Thyroid gland (tissue), 4 donors: ENCODE measurements at regions not wholly inside any gene's neighbourhood (a gene's known extent, or its start where the extent isn't known, plus 50 kb on each side); places are given as distances from the start of the nearest gene placed in this dataset.

Experiments used
- DNase-seq, 2 donors: peaks; one replicate each; pipeline ENCODE4 v3.0.0-alpha.2; 2019
- H3K27ac ChIP-seq, 3 donors: fragments of 200-600 bp; sonication (generic); 1 replicate in 2 of 3; 2 replicates in 1 of 3; pipeline ENCODE4 v1.5.1; 2016 to 2019; ENCODE audit warnings: mild to moderate bottlenecking in 1 of 3, moderate library complexity in 1 of 3
- H3K27me3 ChIP-seq: fragments of 200-600 bp; sonication (generic); one replicate; pipeline ENCODE4 v1.5.1; 2019
- H3K36me3 ChIP-seq, 2 donors: fragments of 200-600 bp; sonication (generic); one replicate each; pipeline ENCODE4 v1.5.1; 2016 to 2019
- H3K4me1 ChIP-seq, 2 donors: fragments of 200-600 bp; sonication (generic); one replicate each; pipeline ENCODE4 v1.5.1; 2017 to 2019
- H3K4me3 ChIP-seq, 3 donors: fragments of 200-600 bp; sonication (generic); replicated peaks in 1 of 3; 1 replicate in 2 of 3; 2 replicates in 1 of 3; pipeline ENCODE4 v1.5.1; 2016; ENCODE audit warnings: mild to moderate bottlenecking in 1 of 3
- H3K9me3 ChIP-seq: fragments of 200-600 bp; sonication (generic); one replicate; pipeline ENCODE4 v1.5.1; 2017
- POLR2A ChIP-seq, 2 donors: fragments of 450-650 bp; IDR thresholded peaks; one replicate each; pipeline ENCODE4 v1.6.1; 2017; ENCODE audit warnings: antibody characterized with exemption in 2 of 2, mild to moderate bottlenecking in 2 of 2, moderate library complexity in 1 of 2
- WGBS, 2 donors: methylation state at CpG; one replicate each; pipeline ENCODE4 v1.1.5; 2017; 5-methylcytosine and 5-hydroxymethylcytosine counted together
- intact Hi-C: fragments of 100-400 bp; cut with DNase I; formaldehyde crosslinking; loops from one replicate; pipeline ENCODE4 v1.15.1; 2023
- TF ChIP-seq, protein P1 (sequence below), 6 experiments: fragments of 200-600 bp in 3 of 6; fragments of 450-650 bp in 3 of 6; sonication (generic) in 3 of 6; IDR thresholded peaks; one replicate each; pipeline ENCODE4 v1.5.1; 2016 to 2019; ENCODE audit warnings: antibody characterized with exemption in 6 of 6, mild to moderate bottlenecking in 2 of 6, inconsistent platforms in 1 of 6, moderate library complexity in 1 of 6

DNA sequence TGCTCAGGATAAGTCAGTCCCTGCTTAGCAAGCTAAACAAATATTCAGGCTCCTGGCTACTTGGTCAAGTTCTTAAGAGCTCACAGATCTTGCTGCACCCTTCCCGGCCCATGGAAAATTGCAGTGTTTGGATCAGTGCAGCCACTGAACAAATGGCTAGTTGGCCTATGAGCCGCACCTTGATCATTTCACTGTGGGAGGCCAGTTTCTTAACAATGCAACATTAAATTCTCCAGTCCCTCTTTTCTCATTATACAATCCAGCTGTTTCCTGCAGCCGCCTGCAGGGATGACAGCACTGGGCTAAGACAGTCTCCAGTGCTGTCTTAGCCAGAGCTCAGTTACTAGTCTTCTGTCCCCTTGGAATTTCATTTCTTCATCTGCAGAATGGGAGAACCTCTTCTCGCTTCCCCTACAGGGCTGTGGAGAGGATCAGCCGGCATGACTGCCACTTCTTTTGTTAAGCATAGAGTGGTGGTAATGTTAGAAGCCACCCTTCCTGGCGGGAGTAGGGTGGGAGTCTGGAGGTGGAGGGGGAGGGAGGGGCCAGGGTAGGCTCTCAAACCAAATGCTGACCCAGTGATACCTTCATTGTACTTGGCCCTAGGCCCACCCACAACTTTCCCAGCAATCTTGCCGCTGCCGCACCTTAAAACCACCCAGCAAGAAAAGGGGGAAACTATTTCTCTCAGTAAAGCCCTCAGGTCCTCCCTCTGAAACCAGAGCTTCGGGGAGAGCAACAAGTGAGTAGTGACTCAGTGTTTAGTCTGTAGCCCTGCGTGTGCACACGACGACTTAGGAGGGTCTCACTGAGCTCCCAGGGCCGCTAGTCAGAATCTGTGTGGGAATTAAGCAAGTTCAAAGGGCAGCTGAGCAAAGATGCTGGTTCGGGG lies 145.7 kb downstream of the NUAK1 start:
- TF ChIP-seq, protein P1, sequence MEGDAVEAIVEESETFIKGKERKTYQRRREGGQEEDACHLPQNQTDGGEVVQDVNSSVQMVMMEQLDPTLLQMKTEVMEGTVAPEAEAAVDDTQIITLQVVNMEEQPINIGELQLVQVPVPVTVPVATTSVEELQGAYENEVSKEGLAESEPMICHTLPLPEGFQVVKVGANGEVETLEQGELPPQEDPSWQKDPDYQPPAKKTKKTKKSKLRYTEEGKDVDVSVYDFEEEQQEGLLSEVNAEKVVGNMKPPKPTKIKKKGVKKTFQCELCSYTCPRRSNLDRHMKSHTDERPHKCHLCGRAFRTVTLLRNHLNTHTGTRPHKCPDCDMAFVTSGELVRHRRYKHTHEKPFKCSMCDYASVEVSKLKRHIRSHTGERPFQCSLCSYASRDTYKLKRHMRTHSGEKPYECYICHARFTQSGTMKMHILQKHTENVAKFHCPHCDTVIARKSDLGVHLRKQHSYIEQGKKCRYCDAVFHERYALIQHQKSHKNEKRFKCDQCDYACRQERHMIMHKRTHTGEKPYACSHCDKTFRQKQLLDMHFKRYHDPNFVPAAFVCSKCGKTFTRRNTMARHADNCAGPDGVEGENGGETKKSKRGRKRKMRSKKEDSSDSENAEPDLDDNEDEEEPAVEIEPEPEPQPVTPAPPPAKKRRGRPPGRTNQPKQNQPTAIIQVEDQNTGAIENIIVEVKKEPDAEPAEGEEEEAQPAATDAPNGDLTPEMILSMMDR (IDR thresholded peaks at IDR 0.05), result no peak
- no peak for TF ChIP-seq POLR2A (IDR thresholded peaks at IDR 0.05)
- Histone ChIP-seq H3K9me3 (no peaks in the 10 kb centered on the region), H3K4me1 (no peaks in the 10 kb centered on the region), H3K27me3 (no peaks in the 10 kb centered on the region), H3K27ac (no peak overlapping the region), H3K4me3 (no peak overlapping the region), H3K36me3 (no peaks in the 10 kb centered on the region)
- WGBS, 2 donors, result 50 to 54% methylated on average over 14 of the region's 14 CpGs
- no peak for DNase-seq
- intact Hi-C loops, result no loop called here

GRCh38 chr12:105993766-105994555 lies 144.8 kb downstream of the NUAK1 start:
- Histone ChIP-seq H3K27ac (no peak overlapping the region), H3K4me3 (no peak overlapping the region), H3K9me3 (no peaks in the 10 kb centered on the region), H3K4me1 (no peaks in the 10 kb centered on the region), H3K36me3 (no peaks in the 10 kb centered on the region), H3K27me3 (no peaks in the 10 kb centered on the region)
- no peak for DNase-seq
- intact Hi-C loops, result no loop called here
- WGBS, 2 donors, result 77 to 81% methylated on average over 22 of the region's 22 CpGs
- TF ChIP-seq, protein P1 (IDR thresholded peaks at IDR 0.05), result no peak
- no peak for TF ChIP-seq POLR2A (IDR thresholded peaks at IDR 0.05)

DNA sequence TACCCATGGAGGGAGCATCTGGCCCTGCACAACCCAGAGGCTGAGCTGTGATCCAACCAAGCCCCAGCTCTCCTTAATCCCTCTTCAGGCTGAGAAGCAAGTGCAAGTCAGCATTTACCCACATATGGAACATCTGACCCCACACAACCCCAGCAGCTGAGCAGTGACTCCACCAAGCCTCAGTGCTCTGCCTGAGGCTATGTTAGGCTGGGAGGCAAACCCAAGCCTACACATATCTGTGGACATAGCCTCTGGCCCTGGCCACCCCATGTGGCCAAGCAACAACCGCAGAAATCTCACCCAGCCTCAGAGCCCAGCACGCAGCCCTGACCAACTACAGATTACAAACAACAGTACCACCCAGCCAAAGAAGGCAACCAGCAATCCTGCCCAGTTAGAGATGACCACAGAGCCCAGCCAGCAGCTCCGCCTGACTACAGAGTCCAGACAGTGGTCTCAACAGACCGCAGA lies 142.8 kb downstream of the NUAK1 start:
- WGBS, 2 donors, result 95% methylated on average over 2 to 4 of the region's 4 CpGs
- Histone ChIP-seq H3K4me1 (no peaks in the 10 kb centered on the region), H3K27me3 (no peaks in the 10 kb centered on the region), H3K36me3 (no peaks in the 10 kb centered on the region), H3K4me3 (no peak overlapping the region), H3K9me3 (no peaks in the 10 kb centered on the region), H3K27ac (no peak overlapping the region)
- no peak for TF ChIP-seq POLR2A (IDR thresholded peaks at IDR 0.05)
- intact Hi-C loops, result no loop called here
- DNase-seq, result no peak

DNA sequence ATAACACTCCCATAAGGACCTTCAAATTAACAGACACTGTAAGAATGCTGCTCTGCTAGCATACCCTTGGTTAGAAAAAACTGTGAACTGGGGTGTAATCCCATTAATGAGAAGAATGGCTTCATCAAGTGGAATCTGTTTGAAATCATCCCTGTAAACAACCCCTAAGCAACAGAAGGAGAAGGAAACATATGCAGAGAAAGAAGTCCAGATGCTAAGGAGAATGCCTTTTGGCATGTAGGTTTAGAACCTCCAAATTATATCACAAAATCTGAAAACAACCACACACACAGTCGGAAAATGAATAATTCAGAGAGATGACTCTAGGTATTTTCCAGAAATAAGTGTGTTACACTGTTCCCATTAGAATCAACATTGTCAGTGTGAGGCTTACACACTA lies 140.2 kb downstream of the NUAK1 start:
- WGBS, 2 donors, result 91 to 93% methylated on average over 1 of the region's 1 CpG
- no peaks in the 10 kb centered on the region for H3K9me3 ChIP-seq
- DNase-seq, result no peak

DNA sequence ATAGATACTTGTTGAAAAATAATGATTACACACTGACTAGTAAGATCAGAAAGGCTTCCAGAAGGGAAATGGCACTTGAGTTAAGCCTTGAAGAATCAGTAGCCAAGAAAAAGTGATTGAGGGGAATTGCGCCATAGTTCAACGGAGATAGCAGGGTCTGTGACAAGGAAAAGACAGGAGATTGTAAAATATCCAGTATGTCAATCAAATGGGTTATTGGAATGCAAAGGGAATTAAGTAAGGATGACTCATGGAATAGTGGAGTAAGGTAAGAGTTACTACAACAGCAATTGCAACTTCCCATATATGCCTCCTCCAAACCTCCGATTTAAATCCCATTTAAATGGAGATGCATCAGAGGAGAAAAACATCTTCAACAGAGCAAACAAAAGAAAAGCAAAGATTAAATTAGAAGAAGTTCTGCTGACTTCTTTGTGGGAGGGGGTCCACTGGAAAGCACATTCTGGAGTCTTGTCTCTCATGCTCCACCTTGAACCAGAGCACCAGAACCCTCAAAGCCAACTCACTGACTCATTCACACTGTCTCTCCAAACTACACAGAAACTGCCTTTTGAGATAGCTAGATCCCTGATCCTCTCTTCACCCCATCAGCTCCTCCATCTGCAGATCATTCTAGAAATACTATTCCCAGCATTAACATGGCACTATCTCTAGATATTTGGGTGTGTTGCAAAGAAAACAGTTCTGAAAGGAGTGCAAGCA lies 138.2 kb downstream of the NUAK1 start:
- intact Hi-C loops, result no loop called here
- H3K27me3 ChIP-seq, result no peaks in the 10 kb centered on the region
- no peaks in the 10 kb centered on the region for H3K4me1 ChIP-seq
- DNase-seq, result no peak
- WGBS, 2 donors, result 89 to 90% methylated on average over 3 of the region's 3 CpGs
- H3K27ac ChIP-seq, result no peak overlapping the region
- H3K4me3 ChIP-seq, result no peak overlapping the region
- no peaks in the 10 kb centered on the region for H3K9me3 ChIP-seq
- TF ChIP-seq POLR2A (IDR thresholded peaks at IDR 0.05), result no peak
- TF ChIP-seq, protein P1 (IDR thresholded peaks at IDR 0.05), result no peak
- H3K36me3 ChIP-seq, result no peaks in the 10 kb centered on the region

More for the DNA sequence above, 140.2 kb downstream of the NUAK1 start:
- Histone ChIP-seq H3K27me3 (no peaks in the 10 kb centered on the region), H3K4me1 (no peaks in the 10 kb centered on the region), H3K36me3 (no peaks in the 10 kb centered on the region), H3K4me3 (no peak overlapping the region), H3K27ac (no peak overlapping the region)
- intact Hi-C loops, result no loop called here
- TF ChIP-seq, protein P1 (IDR thresholded peaks at IDR 0.05), result no peak
- no peak for TF ChIP-seq POLR2A (IDR thresholded peaks at IDR 0.05)
